ENCODE measurements at regions not wholly inside any gene's neighbourhood (a gene's known extent, or its start where the extent isn't known, plus 50 kb on each side); places are given as distances from the start of the nearest gene placed in this dataset.
A peak's percentile ranks its signal among the peaks of the same experiment; 100 is the strongest.

DNA sequence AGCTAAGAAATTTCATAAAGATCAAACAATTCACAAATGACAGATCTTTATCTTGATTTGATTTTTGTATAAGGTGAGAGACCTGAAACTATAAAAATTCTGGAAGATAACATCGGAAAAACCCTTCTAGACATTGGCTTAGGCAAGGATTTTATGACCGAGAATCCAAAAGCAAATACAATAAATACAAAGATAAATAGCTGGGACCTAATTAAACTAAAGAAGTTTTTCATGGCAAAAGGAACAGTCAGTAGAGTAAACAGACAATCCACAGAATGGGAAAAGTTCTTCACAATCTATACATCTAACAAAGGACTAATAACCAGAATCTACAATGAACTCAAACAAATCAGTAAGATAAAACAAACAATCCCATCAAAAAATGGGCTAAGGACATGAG lies 116.9 kb upstream of the BCHE start (continued):
- TF ChIP-seq FOSL1 (tag; conservative IDR thresholded peaks at IDR 0.05) (no peak), PML (IDR thresholded peaks at IDR 0.05; ENCODE audit: low read length) (no peak), ZNF133 (CRISPR knock-in tag; IDR thresholded peaks at IDR 0.05) (no peak), NCOA4 (IDR thresholded peaks at IDR 0.05; ENCODE audit: partially characterized antibody) (no peak), IRF2 (CRISPR knock-in tag; IDR thresholded peaks at IDR 0.05) (no peak), ZNF644 (tag; IDR thresholded peaks at IDR 0.05; ENCODE audit: low read depth) (no peak), BACH1 (tag; IDR thresholded peaks at IDR 0.05) (no peak), NFE2L1 (tag; IDR thresholded peaks at IDR 0.05; ENCODE audit: borderline replicate concordance, low read depth) (no peak), TCFL5 (CRISPR knock-in tag; conservative IDR thresholded peaks at IDR 0.05) (no peak), DPF2 (IDR thresholded peaks at IDR 0.05) (no peak), NCOA6 (IDR thresholded peaks at IDR 0.05) (no peak), CREBBP (IDR thresholded peaks at IDR 0.05; ENCODE audit: low read depth, low read length) (no peak)

DNA sequence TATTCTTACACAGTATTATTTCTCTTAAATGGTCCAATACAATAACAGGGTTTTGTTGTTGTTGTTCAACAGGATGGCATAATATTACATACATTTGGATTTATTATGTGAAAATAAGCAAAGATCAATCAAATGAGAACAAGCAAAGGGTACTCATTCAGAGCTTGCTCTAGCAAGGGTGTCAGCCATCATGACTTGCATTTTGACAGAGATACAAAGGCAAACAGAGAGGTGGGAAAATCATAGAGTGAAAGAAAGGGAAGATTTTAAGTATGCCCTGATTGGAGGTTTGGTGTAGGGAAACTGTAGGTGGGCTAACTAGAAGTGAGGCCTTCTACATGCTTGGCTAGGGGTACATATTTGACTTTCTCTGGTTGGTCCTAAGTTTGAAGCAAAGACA lies 109.1 kb upstream of the BCHE start:
- Histone ChIP-seq H3K36me3 (ENCODE audit: control insufficient read depth, insufficient read depth, low read length) (no peaks in the 10 kb centered on the region; the same call in 2 of the 3 replicates), H3K4me1 (replicated peaks in 1 of 2; ENCODE audit: control insufficient read depth in 2 of 2, insufficient read depth in 2 of 2, low read length in 2 of 2) (no peaks in the 10 kb centered on the region), H3K9ac (ENCODE audit: insufficient read depth in 1 of 2, low read depth in 2 of 2, low read length in 2 of 2) (no peak overlapping the region), H3K4me2 (ENCODE audit: insufficient read depth, low read length) (no peak overlapping the region), H2AFZ (ENCODE audit: low read depth, low read length) (no peak overlapping the region), H3K79me2 (ENCODE audit: control insufficient read depth, insufficient read depth, low read length) (no peaks in the 10 kb centered on the region; the same call in 2 of the 3 replicates), H3K27ac (ENCODE audit: extremely low read depth, low read depth, low read length) (peak overlapping the region; percentile 39; the same call in 2 of the 3 replicates), H4K20me1 (replicated peaks; ENCODE audit: control insufficient read depth, insufficient read depth, low read length) (no peaks in the 10 kb centered on the region), H3K4me3 (no peak overlapping the region), H3K9me1 (ENCODE audit: control insufficient read depth, insufficient read depth, low read length) (no peaks in the 10 kb centered on the region), H3K27me3 (ENCODE audit: control insufficient read depth in 2 of 2, insufficient read depth in 2 of 2, low read length in 2 of 2) (no peaks in the 10 kb centered on the region), H3K9me3 (replicated peaks; ENCODE audit: control insufficient read depth, insufficient read depth, low read depth, low read length) (peaks cover 3% of the 10 kb centered on the region; the same call in 1 of the 2 replicates)
- intact Hi-C loops (cut with micrococcal nuclease) = no loop called here
- FAIRE-seq = no peak
- POLR2A ChIA-PET = interaction anchor here (1.0 kb wide), 1 partner anchor 28 kb away, joined by 3 read pairs; no protein-coding TSS in a partner anchor
- DNase-seq (ENCODE audit: extremely low read depth in 1 of 4, low spot score in 3 of 4) = no peak
- BruUV-seq (replicated peaks) = no TSS peak
- TF ChIP-seq NFE2 (IDR thresholded peaks at IDR 0.05; ENCODE audit: low read depth) (peak; percentile 60), KAT2B (IDR thresholded peaks at IDR 0.05; ENCODE audit: low read depth, low read length) (no peak), CHCHD3 (CRISPR knock-in tag; IDR thresholded peaks at IDR 0.05) (no peak), YY1 (IDR thresholded peaks at IDR 0.05; ENCODE audit: borderline replicate concordance in 1 of 3, control insufficient read depth in 1 of 3, extremely low read depth in 1 of 3, insufficient read depth in 3 of 3, insufficient read length in 1 of 3, insufficient replicate concordance in 2 of 3, low read depth in 1 of 3, low read length in 2 of 3) (peak in 1 of 3 experiments; percentile 46), CAMTA2 (CRISPR knock-in tag; conservative IDR thresholded peaks at IDR 0.05) (no peak), MAFG (tag; conservative IDR thresholded peaks at IDR 0.05) (peak; percentile 69)
- ATAC-seq = no peak
- in situ Hi-C loops (cut with MboI) = no loop called here
- CTCF ChIA-PET (ENCODE audit: low intra/inter-chr PET ratio) = no interaction called here

Measured in K562 (cell line).